Gastrocnemius medialis (tissue), 4 donors: ENCODE measurements at regions not wholly inside any gene's neighbourhood (a gene's known extent, or its start where the extent isn't known, plus 50 kb on each side); places are given as distances from the start of the nearest gene placed in this dataset.

ENCODE experiments used
- POLR2A ChIP-seq, 2 donors: fragments of 450-650 bp; IDR thresholded peaks; one replicate each; pipeline ENCODE4 v1.6.1; 2017; ENCODE audit warnings: antibody characterized with exemption in 2 of 2, mild to moderate bottlenecking in 2 of 2, moderate library complexity in 2 of 2
- TF ChIP-seq, protein P1 (sequence below), 5 experiments: fragments of 450-650 bp in 3 of 5; fragments of 200-600 bp in 2 of 5; sonication (generic) in 2 of 5; IDR thresholded peaks in 4 of 5; conservative IDR thresholded peaks in 1 of 5; 1 replicate in 4 of 5; 2 replicates in 1 of 5; pipeline ENCODE4 v1.5.1; 2016 to 2019; ENCODE audit warnings: antibody characterized with exemption in 5 of 5, mild to moderate bottlenecking in 3 of 5, moderate library complexity in 3 of 5

DNA sequence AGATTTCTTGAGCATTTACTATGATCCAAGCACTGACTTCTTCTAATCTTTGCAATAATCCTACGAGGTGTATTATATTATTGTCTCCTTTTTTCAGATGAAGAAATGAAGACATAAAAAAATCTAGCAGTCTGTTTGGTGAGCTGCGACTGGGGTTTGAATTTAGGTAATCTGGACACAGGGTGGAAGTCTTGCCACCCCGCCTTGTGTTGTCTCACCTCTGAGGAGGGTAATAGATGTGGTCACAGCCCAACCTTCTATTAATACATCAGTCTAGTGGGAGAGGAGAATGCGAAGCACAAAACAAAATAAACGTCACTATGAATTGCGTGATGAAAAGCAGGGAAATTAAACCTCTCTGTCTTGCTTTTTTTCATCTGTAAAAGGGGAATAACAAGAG lies 993.9 kb downstream of the VRK1 start:
- TF ChIP-seq, protein P1, sequence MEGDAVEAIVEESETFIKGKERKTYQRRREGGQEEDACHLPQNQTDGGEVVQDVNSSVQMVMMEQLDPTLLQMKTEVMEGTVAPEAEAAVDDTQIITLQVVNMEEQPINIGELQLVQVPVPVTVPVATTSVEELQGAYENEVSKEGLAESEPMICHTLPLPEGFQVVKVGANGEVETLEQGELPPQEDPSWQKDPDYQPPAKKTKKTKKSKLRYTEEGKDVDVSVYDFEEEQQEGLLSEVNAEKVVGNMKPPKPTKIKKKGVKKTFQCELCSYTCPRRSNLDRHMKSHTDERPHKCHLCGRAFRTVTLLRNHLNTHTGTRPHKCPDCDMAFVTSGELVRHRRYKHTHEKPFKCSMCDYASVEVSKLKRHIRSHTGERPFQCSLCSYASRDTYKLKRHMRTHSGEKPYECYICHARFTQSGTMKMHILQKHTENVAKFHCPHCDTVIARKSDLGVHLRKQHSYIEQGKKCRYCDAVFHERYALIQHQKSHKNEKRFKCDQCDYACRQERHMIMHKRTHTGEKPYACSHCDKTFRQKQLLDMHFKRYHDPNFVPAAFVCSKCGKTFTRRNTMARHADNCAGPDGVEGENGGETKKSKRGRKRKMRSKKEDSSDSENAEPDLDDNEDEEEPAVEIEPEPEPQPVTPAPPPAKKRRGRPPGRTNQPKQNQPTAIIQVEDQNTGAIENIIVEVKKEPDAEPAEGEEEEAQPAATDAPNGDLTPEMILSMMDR (IDR thresholded peaks at IDR 0.05 in 4 of 5, conservative IDR thresholded peaks at IDR 0.05 in 1 of 5), result no peak
- no peak for TF ChIP-seq POLR2A (IDR thresholded peaks at IDR 0.05)
